Fibroblast of mammary gland (primary cell): ENCODE measurements at regions not wholly inside any gene's neighbourhood (a gene's known extent, or its start where the extent isn't known, plus 50 kb on each side); places are given as distances from the start of the nearest gene placed in this dataset.

Source experiments
- DNase-seq: peaks from one replicate; pipeline ENCODE4 v3.0.0-alpha.2; 2010; ENCODE audit warnings: low read depth
- H3K4me3 ChIP-seq: 2 replicates; pipeline ENCODE4 v1.5.1; 2011; ENCODE audit warnings: low read depth, mild to moderate bottlenecking, low read length, moderate library complexity; ENCODE audit not compliant: control insufficient read depth
- CTCF ChIP-seq: conservative IDR thresholded peaks from 2 replicates; pipeline ENCODE4 v1.5.1; 2011; ENCODE audit warnings: low read depth, low read length, inconsistent platforms; ENCODE audit not compliant: control insufficient read depth, insufficient read depth

GRCh38 chr12:115617391-115617790 is 660.1 kb downstream of the MED13L start:
- no peak for DNase-seq
- H3K4me3 ChIP-seq = no peak overlapping the region
- TF ChIP-seq CTCF = no peak

- no peak for TF ChIP-seq CTCF
- no peak overlapping the region for H3K4me3 ChIP-seq
- DNase-seq = no peak
These were observed 666.0 kb downstream of the MED13L start for GRCh38 chr12:115611477-115611876.

GRCh38 chr12:115609347-115609746 is 668.1 kb downstream of the MED13L start:
- peak; percentile 64 for DNase-seq
- no peak for TF ChIP-seq CTCF
- no peak overlapping the region for H3K4me3 ChIP-seq

GRCh38 chr12:115606040-115606439 is 671.5 kb downstream of the MED13L start:
- no peak for TF ChIP-seq CTCF
- no peak for DNase-seq
- H3K4me3 ChIP-seq = no peak overlapping the region

- TF ChIP-seq CTCF = no peak
- DNase-seq = peak; percentile 32
- H3K4me3 ChIP-seq = no peak overlapping the region
These were observed 678.4 kb downstream of the MED13L start for GRCh38 chr12:115598871-115599811.

- TF ChIP-seq CTCF = no peak
- peak; percentile 97 for DNase-seq
These were observed 680.3 kb downstream of the MED13L start for GRCh38 chr12:115597157-115597712.

More at GRCh38 chr12:115597157-115597712, 680.3 kb downstream of the MED13L start:
- H3K4me3 ChIP-seq = no peak overlapping the region
